GM19455 (cell line): ENCODE measurements at regions not wholly inside any gene's neighbourhood (a gene's known extent, or its start where the extent isn't known, plus 50 kb on each side); places are given as distances from the start of the nearest gene placed in this dataset.
"Not testable (repeated sequence)": the region's sequence is repeated elsewhere in the genome, so short reads cannot be mapped to it uniquely, and the experiment has no call there.

Source experiments
- ATAC-seq: cut with Tn5 transposase; IDR thresholded peaks from one replicate; pipeline ENCODE4 v1.9.1; 2021; ENCODE audit not compliant: unreplicated experiment

- ATAC-seq = no peak
Measured at GRCh38 chr6:157727629-157728182, 95.3 kb upstream of the SNX9 start.

- no peak for ATAC-seq
Measured at GRCh38 chr6:157728183-157728881, 94.7 kb upstream of the SNX9 start.

- no peak for ATAC-seq
Measured at GRCh38 chr6:157731221-157731620, 91.8 kb upstream of the SNX9 start.

- no peak for ATAC-seq
Measured at GRCh38 chr6:157732007-157732406, 91.0 kb upstream of the SNX9 start.

- ATAC-seq = no peak
Measured at GRCh38 chr6:157732416-157733161, 90.5 kb upstream of the SNX9 start.

GRCh38 chr6:157736555-157736954 lies 86.5 kb upstream of the SNX9 start:
- not testable (repeated sequence) for ATAC-seq

- ATAC-seq = no peak
Measured at GRCh38 chr6:157741321-157741947, 81.6 kb upstream of the SNX9 start.

- ATAC-seq = no peak
Measured at GRCh38 chr6:157741948-157742556, 81.0 kb upstream of the SNX9 start.

GRCh38 chr6:157744102-157744601 lies 78.9 kb upstream of the SNX9 start:
- no peak for ATAC-seq

GRCh38 chr6:157746897-157747296 lies 76.1 kb upstream of the SNX9 start:
- no peak for ATAC-seq

- no peak for ATAC-seq
Measured at GRCh38 chr6:157747370-157747769, 75.7 kb upstream of the SNX9 start.

GRCh38 chr6:157748839-157749571 lies 74.0 kb upstream of the SNX9 start:
- no peak for ATAC-seq

- not testable (repeated sequence) for ATAC-seq
Measured at GRCh38 chr6:157750973-157751372, 72.1 kb upstream of the SNX9 start.

GRCh38 chr6:157751547-157752200 lies 71.4 kb upstream of the SNX9 start:
- no peak for ATAC-seq

GRCh38 chr6:157752879-157753278 lies 70.2 kb upstream of the SNX9 start:
- ATAC-seq = not testable (repeated sequence)

GRCh38 chr6:157753291-157753690 lies 69.8 kb upstream of the SNX9 start:
- no peak for ATAC-seq

GRCh38 chr6:157753801-157754200 lies 69.2 kb upstream of the SNX9 start:
- not testable (repeated sequence) for ATAC-seq

- ATAC-seq = no peak
Measured at GRCh38 chr6:157754351-157754750, 68.7 kb upstream of the SNX9 start.

- no peak for ATAC-seq
Measured at GRCh38 chr6:157755032-157755745, 67.9 kb upstream of the SNX9 start.
